K562 (cell line): ENCODE measurements at regions not wholly inside any gene's neighbourhood (a gene's known extent, or its start where the extent isn't known, plus 50 kb on each side); places are given as distances from the start of the nearest gene placed in this dataset.
A peak's percentile ranks its signal among the peaks of the same experiment; 100 is the strongest.

Source experiments
- ATF1 ChIP-seq, 2 experiments: fragments of 450-650 bp in 1 of 2; IDR thresholded peaks; 2 replicates each; pipeline ENCODE4 v1.6.1; 2016; ENCODE audit warnings: missing compliant biosample characterization in 1 of 2, missing genetic modification characterization in 1 of 2
- C11orf30 ChIP-seq: fragments of 450-650 bp; IDR thresholded peaks from 2 replicates; pipeline ENCODE4 v1.6.1; 2016; ENCODE audit warnings: low read depth, mild to moderate bottlenecking
- CREB3L1 ChIP-seq: fragments of 450-650 bp; IDR thresholded peaks from 2 replicates; pipeline ENCODE4 v1.6.1; 2014; ENCODE audit warnings: low read depth, mild to moderate bottlenecking, moderate library complexity, borderline replicate concordance
- DLX4 ChIP-seq: fragments of 250-450 bp; sonication (Bioruptor Pico); IDR thresholded peaks from 2 replicates; pipeline ENCODE4 v1.6.1; 2021; ENCODE audit warnings: mild to moderate bottlenecking
- MAFG ChIP-seq: fragments of 450-650 bp; conservative IDR thresholded peaks from 2 replicates; pipeline ENCODE4 v1.6.1; 2016; ENCODE audit warnings: missing genetic modification characterization, missing compliant biosample characterization
- RAD51 ChIP-seq: fragments of 450-650 bp; IDR thresholded peaks from 2 replicates; pipeline ENCODE4 v1.7.1; 2016; ENCODE audit warnings: low read depth, mild to moderate bottlenecking, borderline replicate concordance
- RBM17 ChIP-seq: fragments of 200-400 bp; formaldehyde crosslinking; IDR thresholded peaks from 2 replicates; pipeline ENCODE4 v1.6.1; 2017; ENCODE audit warnings: low read depth, mild to moderate bottlenecking, low read length, borderline replicate concordance
- RBM34 ChIP-seq: fragments of 200-400 bp; formaldehyde crosslinking; IDR thresholded peaks from 2 replicates; pipeline ENCODE4 v1.6.1; 2018; ENCODE audit warnings: low read length, borderline replicate concordance; ENCODE audit not compliant: insufficient read depth
- TCF15 ChIP-seq: fragments of 250-450 bp; sonication (Bioruptor Pico); IDR thresholded peaks from 2 replicates; pipeline ENCODE4 v1.8.0; 2022; ENCODE audit warnings: moderate library complexity, mild to moderate bottlenecking, inconsistent platforms
- TEAD2 ChIP-seq: fragments of 450-650 bp; IDR thresholded peaks from 2 replicates; pipeline ENCODE4 v1.6.1; 2016; ENCODE audit warnings: missing genetic modification characterization, control low read depth, missing compliant biosample characterization
- TEAD4 ChIP-seq, 2 experiments: sonication (generic) in 1 of 2; formaldehyde crosslinking in 1 of 2; IDR thresholded peaks; 2 replicates each; pipeline versions ENCODE4 v1.6.1 to v1.8.0; 2012 to 2022; ENCODE audit warnings: borderline replicate concordance in 1 of 2, inconsistent platforms in 1 of 2, low read length in 1 of 2, mild to moderate bottlenecking in 1 of 2, missing genetic modification reagents in 1 of 2
- ZBTB17 ChIP-seq: fragments of 450-650 bp; formaldehyde crosslinking; IDR thresholded peaks from 2 replicates; pipeline ENCODE4 v1.4.0; 2020; ENCODE audit warnings: mild to moderate bottlenecking
- ZNF217 ChIP-seq: sonication (generic); formaldehyde crosslinking; IDR thresholded peaks from 2 replicates; pipeline ENCODE4 v1.8.0; 2022; ENCODE audit warnings: mild to moderate bottlenecking, missing genetic modification reagents
- ZNF384 ChIP-seq: IDR thresholded peaks from 2 replicates; pipeline ENCODE4 v1.6.1; 2012; ENCODE audit warnings: low read depth, low read length, improper control_type of control experiment
- TF ChIP-seq, protein P1 (sequence below): fragments of 200-800 bp; sonication (Bioruptor generic); IDR thresholded peaks from 2 replicates; pipeline ENCODE4 v1.6.1; 2016; ENCODE audit warnings: missing genetic modification characterization, missing compliant biosample characterization
- TF ChIP-seq, protein P2 (sequence below): fragments of 450-650 bp; IDR thresholded peaks from 2 replicates; pipeline ENCODE4 v1.6.1; 2016
- TF ChIP-seq, protein P3 (sequence below): fragments of 250-450 bp; sonication (Bioruptor Pico); IDR thresholded peaks from 2 replicates; pipeline ENCODE4 v1.9.0; 2021; ENCODE audit warnings: mild to moderate bottlenecking, inconsistent platforms

- TF ChIP-seq, protein P1, sequence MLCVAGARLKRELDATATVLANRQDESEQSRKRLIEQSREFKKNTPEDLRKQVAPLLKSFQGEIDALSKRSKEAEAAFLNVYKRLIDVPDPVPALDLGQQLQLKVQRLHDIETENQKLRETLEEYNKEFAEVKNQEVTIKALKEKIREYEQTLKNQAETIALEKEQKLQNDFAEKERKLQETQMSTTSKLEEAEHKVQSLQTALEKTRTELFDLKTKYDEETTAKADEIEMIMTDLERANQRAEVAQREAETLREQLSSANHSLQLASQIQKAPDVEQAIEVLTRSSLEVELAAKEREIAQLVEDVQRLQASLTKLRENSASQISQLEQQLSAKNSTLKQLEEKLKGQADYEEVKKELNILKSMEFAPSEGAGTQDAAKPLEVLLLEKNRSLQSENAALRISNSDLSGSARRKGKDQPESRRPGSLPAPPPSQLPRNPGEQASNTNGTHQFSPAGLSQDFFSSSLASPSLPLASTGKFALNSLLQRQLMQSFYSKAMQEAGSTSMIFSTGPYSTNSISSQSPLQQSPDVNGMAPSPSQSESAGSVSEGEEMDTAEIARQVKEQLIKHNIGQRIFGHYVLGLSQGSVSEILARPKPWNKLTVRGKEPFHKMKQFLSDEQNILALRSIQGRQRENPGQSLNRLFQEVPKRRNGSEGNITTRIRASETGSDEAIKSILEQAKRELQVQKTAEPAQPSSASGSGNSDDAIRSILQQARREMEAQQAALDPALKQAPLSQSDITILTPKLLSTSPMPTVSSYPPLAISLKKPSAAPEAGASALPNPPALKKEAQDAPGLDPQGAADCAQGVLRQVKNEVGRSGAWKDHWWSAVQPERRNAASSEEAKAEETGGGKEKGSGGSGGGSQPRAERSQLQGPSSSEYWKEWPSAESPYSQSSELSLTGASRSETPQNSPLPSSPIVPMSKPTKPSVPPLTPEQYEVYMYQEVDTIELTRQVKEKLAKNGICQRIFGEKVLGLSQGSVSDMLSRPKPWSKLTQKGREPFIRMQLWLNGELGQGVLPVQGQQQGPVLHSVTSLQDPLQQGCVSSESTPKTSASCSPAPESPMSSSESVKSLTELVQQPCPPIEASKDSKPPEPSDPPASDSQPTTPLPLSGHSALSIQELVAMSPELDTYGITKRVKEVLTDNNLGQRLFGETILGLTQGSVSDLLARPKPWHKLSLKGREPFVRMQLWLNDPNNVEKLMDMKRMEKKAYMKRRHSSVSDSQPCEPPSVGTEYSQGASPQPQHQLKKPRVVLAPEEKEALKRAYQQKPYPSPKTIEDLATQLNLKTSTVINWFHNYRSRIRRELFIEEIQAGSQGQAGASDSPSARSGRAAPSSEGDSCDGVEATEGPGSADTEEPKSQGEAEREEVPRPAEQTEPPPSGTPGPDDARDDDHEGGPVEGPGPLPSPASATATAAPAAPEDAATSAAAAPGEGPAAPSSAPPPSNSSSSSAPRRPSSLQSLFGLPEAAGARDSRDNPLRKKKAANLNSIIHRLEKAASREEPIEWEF (CRISPR knock-in tag) = no peak
- TF ChIP-seq CREB3L1 = peak; percentile 69; the same call in 1 of the 2 replicates
- TF ChIP-seq TCF15 (CRISPR knock-in tag) = no peak
- TF ChIP-seq, protein P2, sequence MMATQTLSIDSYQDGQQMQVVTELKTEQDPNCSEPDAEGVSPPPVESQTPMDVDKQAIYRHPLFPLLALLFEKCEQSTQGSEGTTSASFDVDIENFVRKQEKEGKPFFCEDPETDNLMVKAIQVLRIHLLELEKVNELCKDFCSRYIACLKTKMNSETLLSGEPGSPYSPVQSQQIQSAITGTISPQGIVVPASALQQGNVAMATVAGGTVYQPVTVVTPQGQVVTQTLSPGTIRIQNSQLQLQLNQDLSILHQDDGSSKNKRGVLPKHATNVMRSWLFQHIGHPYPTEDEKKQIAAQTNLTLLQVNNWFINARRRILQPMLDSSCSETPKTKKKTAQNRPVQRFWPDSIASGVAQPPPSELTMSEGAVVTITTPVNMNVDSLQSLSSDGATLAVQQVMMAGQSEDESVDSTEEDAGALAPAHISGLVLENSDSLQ = 0 out of 2 replicates have a peak, but pooled peaks have one; percentile 5
- TF ChIP-seq ZBTB17 (CRISPR knock-in tag) = no peak
- TF ChIP-seq, protein P3, sequence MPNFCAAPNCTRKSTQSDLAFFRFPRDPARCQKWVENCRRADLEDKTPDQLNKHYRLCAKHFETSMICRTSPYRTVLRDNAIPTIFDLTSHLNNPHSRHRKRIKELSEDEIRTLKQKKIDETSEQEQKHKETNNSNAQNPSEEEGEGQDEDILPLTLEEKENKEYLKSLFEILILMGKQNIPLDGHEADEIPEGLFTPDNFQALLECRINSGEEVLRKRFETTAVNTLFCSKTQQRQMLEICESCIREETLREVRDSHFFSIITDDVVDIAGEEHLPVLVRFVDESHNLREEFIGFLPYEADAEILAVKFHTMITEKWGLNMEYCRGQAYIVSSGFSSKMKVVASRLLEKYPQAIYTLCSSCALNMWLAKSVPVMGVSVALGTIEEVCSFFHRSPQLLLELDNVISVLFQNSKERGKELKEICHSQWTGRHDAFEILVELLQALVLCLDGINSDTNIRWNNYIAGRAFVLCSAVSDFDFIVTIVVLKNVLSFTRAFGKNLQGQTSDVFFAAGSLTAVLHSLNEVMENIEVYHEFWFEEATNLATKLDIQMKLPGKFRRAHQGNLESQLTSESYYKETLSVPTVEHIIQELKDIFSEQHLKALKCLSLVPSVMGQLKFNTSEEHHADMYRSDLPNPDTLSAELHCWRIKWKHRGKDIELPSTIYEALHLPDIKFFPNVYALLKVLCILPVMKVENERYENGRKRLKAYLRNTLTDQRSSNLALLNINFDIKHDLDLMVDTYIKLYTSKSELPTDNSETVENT (CRISPR knock-in tag) = no peak
- no peak for TF ChIP-seq RBM34
- peak; percentile 63; the same call in 1 of the 2 replicates for TF ChIP-seq C11orf30
- TF ChIP-seq RBM17 = no peak
- TF ChIP-seq ZNF217 (CRISPR knock-in tag) = no peak
- no peak for TF ChIP-seq TEAD2 (tag)
- TF ChIP-seq DLX4 (CRISPR knock-in tag) = no peak
- TF ChIP-seq MAFG (tag) = peak; percentile 60
- TF ChIP-seq ZNF384 = peak; percentile 96
- TF ChIP-seq RAD51 = no peak
- TF ChIP-seq ATF1 (CRISPR knock-in tag; IDR thresholded peaks at IDR 0.05) = no peak
- peak; percentile 43; the same call in 1 of the 2 replicates for TF ChIP-seq ATF1 (tag; IDR thresholded peaks at IDR 0.05)
- no peak for TF ChIP-seq TEAD4 (IDR thresholded peaks at IDR 0.05; ENCODE audit: low read length)
- TF ChIP-seq TEAD4 (CRISPR knock-in tag; IDR thresholded peaks at IDR 0.05; ENCODE audit: borderline replicate concordance) = no peak
Observed at GRCh38 chr16:48444574-48444973, 59.4 kb upstream of the SIAH1 start (continued).
